SH-SY5Y (cell line): ENCODE measurements at regions not wholly inside any gene's neighbourhood (a gene's known extent, or its start where the extent isn't known, plus 50 kb on each side); places are given as distances from the start of the nearest gene placed in this dataset.

ENCODE experiments used
- GATA2 ChIP-seq: IDR thresholded peaks from 2 replicates; pipeline ENCODE4 v1.6.1; 2011; ENCODE audit warnings: mild to moderate bottlenecking, low read depth, low read length
- GATA3 ChIP-seq: IDR thresholded peaks from 2 replicates; pipeline ENCODE4 v1.6.1; 2011; ENCODE audit warnings: low read depth, mild to moderate bottlenecking, low read length, moderate library complexity

- TF ChIP-seq GATA2 (no peak), GATA3 (no peak)
Measured at GRCh38 chr7:4472728-4473127, 209.4 kb upstream of the FOXK1 start.
